DOHH2 (cell line): ENCODE measurements at regions not wholly inside any gene's neighbourhood (a gene's known extent, or its start where the extent isn't known, plus 50 kb on each side); places are given as distances from the start of the nearest gene placed in this dataset.

Experiments
- H3F3A ChIP-seq: fragments of 200-600 bp; sonication (generic), shearing (Covaris generic); 2 replicates; pipeline ENCODE4 v1.6.0; 2016; ENCODE audit warnings: antibody characterized with exemption, mild to moderate bottlenecking; ENCODE audit not compliant: control insufficient read depth, insufficient read depth
- H3K27ac ChIP-seq: fragments of 200-600 bp; sonication (generic); 2 replicates; pipeline ENCODE4 v1.5.1; 2014; ENCODE audit warnings: low read depth, mild to moderate bottlenecking, low read length, moderate library complexity
- H3K27me3 ChIP-seq: fragments of 200-600 bp; sonication (generic); 2 replicates; pipeline ENCODE4 v1.6.1; 2014; ENCODE audit warnings: mild to moderate bottlenecking, low read length, mixed read lengths; ENCODE audit not compliant: control insufficient read depth
- H3K36me3 ChIP-seq: fragments of 200-600 bp; sonication (generic); 2 replicates; pipeline ENCODE4 v1.6.1; 2014; ENCODE audit warnings: mild to moderate bottlenecking, low read length, moderate library complexity, mixed read lengths; ENCODE audit not compliant: control insufficient read depth
- H3K4me1 ChIP-seq: fragments of 200-600 bp; sonication (generic); 2 replicates; pipeline ENCODE4 v1.6.1; 2014; ENCODE audit warnings: mild to moderate bottlenecking, low read length, mixed read lengths; ENCODE audit not compliant: control insufficient read depth
- H3K4me2 ChIP-seq: fragments of 200-600 bp; sonication (generic); 2 replicates; pipeline ENCODE4 v1.6.0; 2014; ENCODE audit warnings: mild to moderate bottlenecking, low read length, moderate library complexity
- H3K4me3 ChIP-seq: fragments of 200-600 bp; sonication (generic); 2 replicates; pipeline ENCODE4 v1.5.1; 2014; ENCODE audit warnings: mild to moderate bottlenecking, low read length, mixed read lengths
- H3K79me2 ChIP-seq: fragments of 200-600 bp; sonication (generic); 2 replicates; pipeline ENCODE4 v1.6.1; 2014; ENCODE audit warnings: mild to moderate bottlenecking, low read length, mixed read lengths; ENCODE audit not compliant: control insufficient read depth
- H3K9me2 ChIP-seq: fragments of 200-600 bp; sonication (generic); replicated peaks from 2 replicates; pipeline ENCODE4 v1.6.1; 2014; ENCODE audit warnings: mild to moderate bottlenecking, low read length, mixed read lengths; ENCODE audit not compliant: control insufficient read depth
- H3K9me3 ChIP-seq: fragments of 200-600 bp; sonication (generic); 2 replicates; pipeline ENCODE4 v1.6.1; 2014; ENCODE audit warnings: antibody characterized with exemption, low read length, mixed read lengths; ENCODE audit not compliant: control insufficient read depth, insufficient read depth
- H4K20me1 ChIP-seq: fragments of 200-600 bp; sonication (generic); 2 replicates; pipeline ENCODE4 v1.6.0; 2014; ENCODE audit warnings: low read depth, mild to moderate bottlenecking, antibody characterized with exemption, low read length, moderate library complexity; ENCODE audit not compliant: control insufficient read depth, insufficient read depth
- CTCF ChIP-seq: fragments of 200-600 bp; sonication (generic); IDR thresholded peaks from one replicate; pipeline ENCODE4 v1.5.1; 2014; ENCODE audit warnings: antibody characterized with exemption, mild to moderate bottlenecking, low read depth, low read length; ENCODE audit not compliant: poor library complexity, severe bottlenecking
- EZH2phosphoT487 ChIP-seq: fragments of 200-600 bp; sonication (generic); IDR thresholded peaks from 2 replicates; pipeline ENCODE4 v1.6.1; 2017; ENCODE audit warnings: borderline replicate concordance, mild to moderate bottlenecking, antibody characterized with exemption, low read length, moderate library complexity, mixed read lengths

GRCh38 chr21:18989953-18990495 lies 586.4 kb upstream of the TMPRSS15 start:
- H3K4me1 ChIP-seq: no peaks in the 10 kb centered on the region
- no peaks in the 10 kb centered on the region for H3K9me3 ChIP-seq
- H3F3A ChIP-seq: no peaks in the 10 kb centered on the region
- H3K4me2 ChIP-seq: no peak overlapping the region
- no peak overlapping the region for H3K27ac ChIP-seq
- H4K20me1 ChIP-seq: no peaks in the 10 kb centered on the region
- H3K9me2 ChIP-seq: no peaks in the 10 kb centered on the region
- no peaks in the 10 kb centered on the region for H3K27me3 ChIP-seq
- no peak for TF ChIP-seq EZH2phosphoT487
- H3K79me2 ChIP-seq: no peaks in the 10 kb centered on the region
- no peak overlapping the region for H3K4me3 ChIP-seq
- no peaks in the 10 kb centered on the region for H3K36me3 ChIP-seq

- Histone ChIP-seq H3K9me3 (no peaks in the 10 kb centered on the region), H3K27ac (no peak overlapping the region), H3K79me2 (no peaks in the 10 kb centered on the region), H3K36me3 (no peaks in the 10 kb centered on the region), H3F3A (no peaks in the 10 kb centered on the region), H3K9me2 (no peaks in the 10 kb centered on the region), H3K4me3 (no peak overlapping the region), H3K4me1 (no peaks in the 10 kb centered on the region), H3K4me2 (no peak overlapping the region), H4K20me1 (no peaks in the 10 kb centered on the region), H3K27me3 (no peaks in the 10 kb centered on the region)
- TF ChIP-seq CTCF (no peak), EZH2phosphoT487 (no peak)
Observed at GRCh38 chr21:18991846-18992245, 588.3 kb upstream of the TMPRSS15 start.

- Histone ChIP-seq H3K4me3 (no peak overlapping the region), H3K27ac (no peak overlapping the region), H3K4me2 (no peak overlapping the region), H3K27me3 (no peaks in the 10 kb centered on the region), H3K9me3 (no peaks in the 10 kb centered on the region), H3K79me2 (no peaks in the 10 kb centered on the region), H3F3A (no peaks in the 10 kb centered on the region), H3K4me1 (no peaks in the 10 kb centered on the region), H4K20me1 (no peaks in the 10 kb centered on the region), H3K9me2 (no peaks in the 10 kb centered on the region), H3K36me3 (no peaks in the 10 kb centered on the region)
- TF ChIP-seq EZH2phosphoT487 (no peak), CTCF (no peak)
Observed at GRCh38 chr21:19010251-19010650, 606.7 kb upstream of the TMPRSS15 start.

- H3K9me2 ChIP-seq: no peaks in the 10 kb centered on the region
- no peaks in the 10 kb centered on the region for H3K9me3 ChIP-seq
- no peaks in the 10 kb centered on the region for H3K36me3 ChIP-seq
- no peak overlapping the region for H3K4me3 ChIP-seq
- H3K4me2 ChIP-seq: no peak overlapping the region
- no peaks in the 10 kb centered on the region for H3K79me2 ChIP-seq
- H3F3A ChIP-seq: no peaks in the 10 kb centered on the region
- H3K4me1 ChIP-seq: no peaks in the 10 kb centered on the region
- H3K27me3 ChIP-seq: no peaks in the 10 kb centered on the region
- no peak for TF ChIP-seq CTCF
- no peak for TF ChIP-seq EZH2phosphoT487
- no peaks in the 10 kb centered on the region for H4K20me1 ChIP-seq
- no peak overlapping the region for H3K27ac ChIP-seq
Observed at GRCh38 chr21:19010996-19011395, 607.4 kb upstream of the TMPRSS15 start.
